K562 (cell line): ENCODE measurements at regions not wholly inside any gene's neighbourhood (a gene's known extent, or its start where the extent isn't known, plus 50 kb on each side); places are given as distances from the start of the nearest gene placed in this dataset.

ENCODE experiments used
- ATAC-seq: fragments of 200-7000 bp; cut with Tn5 transposase; 3 replicates; pipeline ENCODE4 v1.9.1; 2020; ENCODE audit warnings: moderate library complexity
- BruUV-seq: library from RNA; stranded (reverse); fragments of 400-500 nt; replicated peaks from 2 replicates; lab custom pipeline; 2021; lab: Mats Ljungman, UMichigan
- CTCF ChIA-PET: fragments of 300-600 bp; formaldehyde crosslinking; extraction: SDS; loops from one replicate; lab custom pipeline; 2021; ENCODE audit warnings: low intra/inter-chr PET ratio; lab: Yijun Ruan, JAX
- POLR2A ChIA-PET: fragments of 300-600, 350-650 bp; sonication (Branson Sonifier 250); formaldehyde crosslinking; extraction: SDS; loops from one replicate; lab custom pipeline; 2021; ENCODE audit warnings: antibody characterized with exemption, inconsistent platforms; lab: Yijun Ruan, JAX
- DNase-seq, 4 experiments: peaks; one replicate each; pipeline versions ENCODE4 v3.0.0 to v3.0.0-alpha.2; 2011 to 2018; ENCODE audit warnings: low spot score in 3 of 4, mixed read lengths in 3 of 4; ENCODE audit errors: extremely low read depth in 1 of 4
- FAIRE-seq: peaks from 2 replicates; lab custom pipeline; 2011; peaks lifted over from hg19 to GRCh38; lab: Jason Lieb, UNC
- H2AFZ ChIP-seq: 2 replicates; pipeline ENCODE4 v1.6.0; 2011; ENCODE audit warnings: low read depth, low read length, control low read depth, inconsistent platforms
- H3K27ac ChIP-seq: fragments of 200-600 bp; 3 replicates; pipeline ENCODE4 v1.8.0; 2011; ENCODE audit warnings: low read depth, mild to moderate bottlenecking, control low read depth, inconsistent platforms, low read length, moderate library complexity, mixed read lengths; ENCODE audit errors: extremely low read depth
- H3K27me3 ChIP-seq, 2 experiments: fragments of 300-600 bp in 1 of 2; 2 replicates in 1 of 2; 3 replicates in 1 of 2; pipeline versions ENCODE4 v1.6.0 to v1.8.0; 2011; ENCODE audit warnings: inconsistent platforms in 2 of 2, low read length in 2 of 2, mild to moderate bottlenecking in 1 of 2, mixed read lengths in 1 of 2, moderate library complexity in 1 of 2; ENCODE audit not compliant: control insufficient read depth in 2 of 2, insufficient read depth in 2 of 2
- H3K36me3 ChIP-seq: fragments of 300-600 bp; 3 replicates; pipeline ENCODE4 v1.8.0; 2011; ENCODE audit warnings: mild to moderate bottlenecking, low read length, inconsistent platforms; ENCODE audit not compliant: control insufficient read depth, insufficient read depth
- H3K4me1 ChIP-seq, 2 experiments: fragments of 200-600 bp in 1 of 2; replicated peaks in 1 of 2; 2 replicates in 1 of 2; 3 replicates in 1 of 2; pipeline versions ENCODE4 v1.5.1 to v1.8.0; 2011; ENCODE audit warnings: inconsistent platforms in 2 of 2, low read length in 2 of 2, mild to moderate bottlenecking in 1 of 2, mixed read lengths in 1 of 2, moderate library complexity in 1 of 2; ENCODE audit not compliant: control insufficient read depth in 2 of 2, insufficient read depth in 2 of 2
- H3K4me2 ChIP-seq: 2 replicates; pipeline ENCODE4 v1.6.1; 2011; ENCODE audit warnings: low read length, control low read depth, inconsistent platforms, mixed read lengths; ENCODE audit not compliant: insufficient read depth
- H3K4me3 ChIP-seq: fragments of 200-600 bp; sonication (generic), shearing (Covaris generic); 2 replicates; pipeline ENCODE4 v1.5.1; 2016; ENCODE audit warnings: control low read depth, inconsistent platforms
- H3K79me2 ChIP-seq: fragments of 200-600 bp; 3 replicates; pipeline ENCODE4 v1.8.0; 2011; ENCODE audit warnings: low read length, inconsistent platforms; ENCODE audit not compliant: control insufficient read depth, insufficient read depth
- H3K9ac ChIP-seq, 2 experiments: 2 replicates each; pipeline versions ENCODE4 v1.6.0 to v1.6.1; 2011; ENCODE audit warnings: low read depth in 2 of 2, low read length in 2 of 2, control low read depth in 1 of 2, inconsistent platforms in 1 of 2, mild to moderate bottlenecking in 1 of 2, mixed read lengths in 1 of 2; ENCODE audit not compliant: insufficient read depth in 1 of 2
- H3K9me1 ChIP-seq: one replicate; pipeline ENCODE4 v1.6.0; 2011; ENCODE audit warnings: inconsistent platforms, mild to moderate bottlenecking, low read length, moderate library complexity; ENCODE audit not compliant: control insufficient read depth, insufficient read depth
- H3K9me3 ChIP-seq: replicated peaks from 2 replicates; pipeline ENCODE4 v1.5.1; 2011; ENCODE audit warnings: low read depth, low read length, inconsistent platforms; ENCODE audit not compliant: control insufficient read depth, insufficient read depth
- H4K20me1 ChIP-seq: replicated peaks from 2 replicates; pipeline ENCODE4 v1.6.1; 2011; ENCODE audit warnings: low read length, inconsistent platforms, mixed read lengths; ENCODE audit not compliant: control insufficient read depth, insufficient read depth
- BHLHE40 ChIP-seq: IDR thresholded peaks from 2 replicates; pipeline ENCODE4 v1.6.1; 2011; ENCODE audit warnings: low read length, improper control_type of control experiment
- CREBBP ChIP-seq: IDR thresholded peaks from one replicate; pipeline ENCODE4 v1.6.1; 2012; ENCODE audit warnings: low read depth, mild to moderate bottlenecking, control low read depth, inconsistent platforms, low read length
- HDAC8 ChIP-seq: fragments of 450-650 bp; IDR thresholded peaks from 2 replicates; pipeline ENCODE4 v1.6.1; 2016; ENCODE audit warnings: mild to moderate bottlenecking, missing genetic modification characterization, moderate library complexity, missing compliant biosample characterization
- HMG20B ChIP-seq: fragments of 250-450 bp; sonication (Bioruptor Pico); IDR thresholded peaks from 2 replicates; pipeline ENCODE4 v1.5.0; 2021; ENCODE audit warnings: mild to moderate bottlenecking
- SMAD2 ChIP-seq: fragments of 150-350 bp; IDR thresholded peaks from 2 replicates; pipeline ENCODE4 v1.6.1; 2014; ENCODE audit warnings: low read depth, mild to moderate bottlenecking, low read length
- SOX6 ChIP-seq: fragments of 450-650 bp; IDR thresholded peaks from 2 replicates; pipeline ENCODE4 v1.6.1; 2014; ENCODE audit warnings: mild to moderate bottlenecking
- ZFP91 ChIP-seq: sonication (generic); formaldehyde crosslinking; IDR thresholded peaks from 2 replicates; pipeline ENCODE4 v1.8.0; 2022; ENCODE audit warnings: mild to moderate bottlenecking, missing genetic modification reagents
- ZNF174 ChIP-seq: fragments of 250-450 bp; sonication (Bioruptor Pico); IDR thresholded peaks from 2 replicates; pipeline ENCODE4 v1.4.0; 2020; ENCODE audit warnings: mild to moderate bottlenecking
- WGBS: fragments of 100-300 bp; shearing (Covaris generic); methylation state at CpG from one replicate; pipeline ENCODE4 v1.1.6; 2016; ENCODE audit warnings: low coverage, mixed read lengths; ENCODE audit not compliant: insufficient coverage; ENCODE audit errors: missing lambda C conversion rate; 5-methylcytosine and 5-hydroxymethylcytosine counted together
- in situ Hi-C: fragments of 300-500 bp; cut with MboI; formaldehyde crosslinking; loops from 4 replicates; pipeline ENCODE4 v1.15.0; 2018; ENCODE audit warnings: inconsistent platforms, mixed read lengths
- intact Hi-C: fragments of 100-400 bp; cut with micrococcal nuclease; formaldehyde crosslinking; loops from 2 replicates; pipeline ENCODE4 v1.14.2; 2022

GRCh38 chr10:65581426-65582026 lies 1344.3 kb upstream of the LRRTM3 start:
- H3K4me1 ChIP-seq, result no peaks in the 10 kb centered on the region
- BruUV-seq, result no TSS peak
- POLR2A ChIA-PET, result no interaction called here
- H3K9me1 ChIP-seq, result no peaks in the 10 kb centered on the region
- H3K27ac ChIP-seq, result no peak overlapping the region
- no peaks in the 10 kb centered on the region for H4K20me1 ChIP-seq
- TF ChIP-seq BHLHE40, result no peak
- no peak for TF ChIP-seq ZFP91 (CRISPR knock-in tag)
- no peak for TF ChIP-seq ZNF174 (CRISPR knock-in tag)
- no peak for TF ChIP-seq SOX6
- TF ChIP-seq CREBBP, result no peak
- no peak for TF ChIP-seq HMG20B (CRISPR knock-in tag)
- no peak for TF ChIP-seq HDAC8 (tag)
- TF ChIP-seq SMAD2, result no peak
- DNase-seq (no peak), ATAC-seq (no peak), FAIRE-seq (no peak)
- CTCF ChIA-PET, result no interaction called here
- H3K9ac ChIP-seq, result no peak overlapping the region
- no peaks in the 10 kb centered on the region for H3K27me3 ChIP-seq
- H2AFZ ChIP-seq, result no peak overlapping the region
- intact Hi-C loops, result no loop called here
- in situ Hi-C loops, result no loop called here
- no peak overlapping the region for H3K4me3 ChIP-seq
- H3K79me2 ChIP-seq, result no peaks in the 10 kb centered on the region
- no peaks in the 10 kb centered on the region for H3K36me3 ChIP-seq
- H3K9me3 ChIP-seq, result no peaks in the 10 kb centered on the region
- WGBS, result 4% methylated on average over 5 of the region's 5 CpGs
- no peak overlapping the region for H3K4me2 ChIP-seq
